Stomach (tissue), 8 donors: ENCODE measurements at regions not wholly inside any gene's neighbourhood (a gene's known extent, or its start where the extent isn't known, plus 50 kb on each side); places are given as distances from the start of the nearest gene placed in this dataset.

Source experiments
- DNase-seq, 2 donors: peaks; one replicate each; pipeline versions ENCODE4 v3.0.0 to v3.0.0-alpha.2; 2013 to 2019
- H3K27ac ChIP-seq, 5 donors: fragments of 200-600 bp in 4 of 5; sonication (generic) in 4 of 5; one replicate each; pipeline ENCODE4 v1.5.1; 2013 to 2019; ENCODE audit warnings: mild to moderate bottlenecking in 1 of 5, moderate library complexity in 1 of 5
- H3K27me3 ChIP-seq, 3 donors: fragments of 200-600 bp; sonication (generic); one replicate each; pipeline ENCODE4 v1.5.1; 2017 to 2019; ENCODE audit warnings: mixed run types in 1 of 3
- H3K36me3 ChIP-seq, 4 donors: fragments of 200-600 bp; sonication (generic); 1 replicate in 3 of 4; 2 replicates in 1 of 4; pipeline ENCODE4 v1.5.1; 2016 to 2019
- H3K4me1 ChIP-seq, 4 donors: fragments of 200-600 bp; sonication (generic); one replicate each; pipeline ENCODE4 v1.5.1; 2016 to 2019
- H3K4me3 ChIP-seq, 4 donors: fragments of 200-600 bp; sonication (generic) in 3 of 4; one replicate each; pipeline ENCODE4 v1.5.1; 2016 to 2019; ENCODE audit warnings: mild to moderate bottlenecking in 1 of 4
- H3K9me3 ChIP-seq, 4 donors: fragments of 200-600 bp; sonication (generic); one replicate each; pipeline ENCODE4 v1.5.1; 2016 to 2019
- CTCF ChIP-seq, 7 experiments: fragments of 450-650 bp in 4 of 7; fragments of 200-600 bp in 3 of 7; sonication (generic) in 3 of 7; IDR thresholded peaks; one replicate each; pipeline ENCODE4 v1.5.1; 2016 to 2019; ENCODE audit warnings: antibody characterized with exemption in 7 of 7, control low read depth in 2 of 7, mild to moderate bottlenecking in 1 of 7
- EP300 ChIP-seq: sonication (generic); formaldehyde crosslinking; IDR thresholded peaks from one replicate; pipeline ENCODE4 v1.6.1; 2017; ENCODE audit warnings: antibody characterized with exemption
- POLR2A ChIP-seq, 4 donors: fragments of 450-650 bp; IDR thresholded peaks; one replicate each; pipeline ENCODE4 v1.6.1; 2016; ENCODE audit warnings: antibody characterized with exemption in 4 of 4, control low read depth in 2 of 4, mild to moderate bottlenecking in 1 of 4, moderate library complexity in 1 of 4
- POLR2AphosphoS5 ChIP-seq, 3 donors: sonication (generic); formaldehyde crosslinking; IDR thresholded peaks; one replicate each; pipeline ENCODE4 v1.6.1; 2016; ENCODE audit warnings: antibody characterized with exemption in 3 of 3
- WGBS, 5 donors: extraction: QIAGEN DNeasy Blood & Tissue Kit in 3 of 5; methylation state at CpG; one replicate each; pipeline versions ENCODE4 v1.1.5 to v1.1.7; 2013 to 2018; 5-methylcytosine and 5-hydroxymethylcytosine counted together
- intact Hi-C: fragments of 100-400 bp; cut with DNase I; formaldehyde crosslinking; loops from one replicate; pipeline ENCODE4 v1.15.1; 2023; ENCODE audit warnings: low total_unique reads
- donor health status: healthy with polysubstance abuse.
- donor health status: Bipolar disorder and iron deficiency.
- donor health status: healthy.

GRCh38 chr6:163942790-163943189, 528.3 kb downstream of the QKI start:
- TF ChIP-seq POLR2A (IDR thresholded peaks at IDR 0.05) (no peak), POLR2AphosphoS5 (IDR thresholded peaks at IDR 0.05) (no peak), EP300 (no peak), CTCF (IDR thresholded peaks at IDR 0.05) (no peak)
- H3K27me3 ChIP-seq: peaks cover 0 to 19% (median 0%) of the 10 kb centered on the region in 3 donors
- no peaks in the 10 kb centered on the region for H3K9me3 ChIP-seq
- 55 to 69% (median 60%) methylated on average over 3 of the region's 3 CpGs for WGBS, 5 donors
- intact Hi-C loops: no loop called here
- H3K27ac ChIP-seq: no peak overlapping the region
- peaks cover 0 to 14% (median 6%) of the 10 kb centered on the region in 4 donors for H3K4me1 ChIP-seq
- no peak overlapping the region for H3K4me3 ChIP-seq
- H3K36me3 ChIP-seq: no peaks in the 10 kb centered on the region
- DNase-seq: no peak

- no peak for DNase-seq
- Histone ChIP-seq H3K9me3 (no peaks in the 10 kb centered on the region), H3K27me3 (peaks cover 0 to 19% (median 0%) of the 10 kb centered on the region in 3 donors), H3K36me3 (no peaks in the 10 kb centered on the region), H3K4me3 (no peak overlapping the region), H3K27ac (no peak overlapping the region), H3K4me1 (peaks cover 0 to 11% (median 6%) of the 10 kb centered on the region in 4 donors)
- 56 to 68% (median 60%) methylated on average over 7 of the region's 7 CpGs for WGBS, 5 donors
- intact Hi-C loops: no loop called here
- TF ChIP-seq EP300: no peak
- no peak for TF ChIP-seq POLR2AphosphoS5 (IDR thresholded peaks at IDR 0.05)
- TF ChIP-seq CTCF (IDR thresholded peaks at IDR 0.05): no peak
- no peak for TF ChIP-seq POLR2A (IDR thresholded peaks at IDR 0.05)
Observed at GRCh38 chr6:163941624-163941976, 527.1 kb downstream of the QKI start.

GRCh38 chr6:163940705-163941623, 526.4 kb downstream of the QKI start:
- TF ChIP-seq EP300 (no peak), POLR2A (IDR thresholded peaks at IDR 0.05) (no peak), POLR2AphosphoS5 (IDR thresholded peaks at IDR 0.05) (no peak), CTCF (IDR thresholded peaks at IDR 0.05) (no peak)
- 65 to 74% (median 70%) methylated on average over 10 of the region's 10 CpGs for WGBS, 5 donors

GRCh38 chr6:163937071-163937470, 522.6 kb downstream of the QKI start:
- Histone ChIP-seq H3K27me3 (peaks cover 0 to 19% (median 0%) of the 10 kb centered on the region in 3 donors), H3K27ac (no peak overlapping the region), H3K4me1 (peaks cover 0 to 9% (median 0%) of the 10 kb centered on the region in 4 donors), H3K4me3 (no peak overlapping the region), H3K9me3 (no peaks in the 10 kb centered on the region), H3K36me3 (no peaks in the 10 kb centered on the region)
- intact Hi-C loops: no loop called here
- no peak for DNase-seq
- WGBS, 5 donors: 59 to 70% (median 62%) methylated on average over 4 of the region's 4 CpGs
- TF ChIP-seq EP300: no peak
- TF ChIP-seq POLR2A (IDR thresholded peaks at IDR 0.05): no peak
- no peak for TF ChIP-seq CTCF (IDR thresholded peaks at IDR 0.05)
- TF ChIP-seq POLR2AphosphoS5 (IDR thresholded peaks at IDR 0.05): no peak

More at GRCh38 chr6:163940705-163941623, 526.4 kb downstream of the QKI start:
- Histone ChIP-seq H3K36me3 (no peaks in the 10 kb centered on the region), H3K27me3 (peaks cover 0 to 19% (median 0%) of the 10 kb centered on the region in 3 donors), H3K9me3 (no peaks in the 10 kb centered on the region), H3K4me1 (peaks cover 0 to 4% (median 3%) of the 10 kb centered on the region in 4 donors), H3K27ac (no peak overlapping the region), H3K4me3 (no peak overlapping the region)
- intact Hi-C loops: no loop called here
- peak in 1 of 2 donors; percentile 35 for DNase-seq
